ENCODE measurements at regions not wholly inside any gene's neighbourhood (a gene's known extent, or its start where the extent isn't known, plus 50 kb on each side); places are given as distances from the start of the nearest gene placed in this dataset.

DNA sequence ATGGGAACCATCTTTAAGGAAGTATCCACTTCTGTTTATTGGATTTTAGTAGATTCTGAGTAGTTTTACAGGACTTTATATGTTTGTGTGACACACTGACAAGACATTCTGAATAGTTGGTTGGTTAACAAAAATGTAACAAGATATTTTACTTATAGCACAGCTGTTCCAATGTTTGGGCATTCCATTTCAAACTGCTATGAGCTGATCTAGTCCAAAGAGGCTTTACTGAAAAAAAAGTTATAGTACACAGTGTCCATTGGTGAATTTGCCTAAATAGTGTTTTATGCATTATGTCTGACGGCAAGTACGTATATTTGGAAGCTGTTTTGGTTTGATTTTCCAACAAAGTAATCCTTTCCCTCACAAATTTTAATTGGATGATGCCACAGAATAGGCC is 99.1 kb downstream of the SAMD9 start:
- no peak for DNase-seq (ENCODE audit: low read depth, low spot score)
- in situ Hi-C loops (cut with HindIII; ENCODE audit: low sequenced_read_pairs): no loop called here
- TF ChIP-seq, protein P1, sequence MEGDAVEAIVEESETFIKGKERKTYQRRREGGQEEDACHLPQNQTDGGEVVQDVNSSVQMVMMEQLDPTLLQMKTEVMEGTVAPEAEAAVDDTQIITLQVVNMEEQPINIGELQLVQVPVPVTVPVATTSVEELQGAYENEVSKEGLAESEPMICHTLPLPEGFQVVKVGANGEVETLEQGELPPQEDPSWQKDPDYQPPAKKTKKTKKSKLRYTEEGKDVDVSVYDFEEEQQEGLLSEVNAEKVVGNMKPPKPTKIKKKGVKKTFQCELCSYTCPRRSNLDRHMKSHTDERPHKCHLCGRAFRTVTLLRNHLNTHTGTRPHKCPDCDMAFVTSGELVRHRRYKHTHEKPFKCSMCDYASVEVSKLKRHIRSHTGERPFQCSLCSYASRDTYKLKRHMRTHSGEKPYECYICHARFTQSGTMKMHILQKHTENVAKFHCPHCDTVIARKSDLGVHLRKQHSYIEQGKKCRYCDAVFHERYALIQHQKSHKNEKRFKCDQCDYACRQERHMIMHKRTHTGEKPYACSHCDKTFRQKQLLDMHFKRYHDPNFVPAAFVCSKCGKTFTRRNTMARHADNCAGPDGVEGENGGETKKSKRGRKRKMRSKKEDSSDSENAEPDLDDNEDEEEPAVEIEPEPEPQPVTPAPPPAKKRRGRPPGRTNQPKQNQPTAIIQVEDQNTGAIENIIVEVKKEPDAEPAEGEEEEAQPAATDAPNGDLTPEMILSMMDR (IDR thresholded peaks at IDR 0.05; ENCODE audit: low read depth, low read length): no peak
- no peak overlapping the region for H3K4me3 ChIP-seq (ENCODE audit: low read depth, low read length)

- no peak for DNase-seq (ENCODE audit: low read depth, low spot score)
- in situ Hi-C loops (cut with HindIII; ENCODE audit: low sequenced_read_pairs): no loop called here
Measured at GRCh38 chr7:93016681-93017381, 100.9 kb downstream of the SAMD9 start.

GRCh38 chr7:93015779-93016481 is 101.8 kb downstream of the SAMD9 start:
- H3K4me3 ChIP-seq (ENCODE audit: low read depth, low read length): no peak overlapping the region
- DNase-seq (ENCODE audit: low read depth, low spot score): peak; percentile 41
- in situ Hi-C loops (cut with HindIII; ENCODE audit: low sequenced_read_pairs): no loop called here
- TF ChIP-seq, protein P1 (IDR thresholded peaks at IDR 0.05; ENCODE audit: low read depth, low read length): no peak

More at GRCh38 chr7:93016681-93017381, 100.9 kb downstream of the SAMD9 start:
- TF ChIP-seq, protein P1 (IDR thresholded peaks at IDR 0.05; ENCODE audit: low read depth, low read length): no peak
- H3K4me3 ChIP-seq (ENCODE audit: low read depth, low read length): no peak overlapping the region

DNA sequence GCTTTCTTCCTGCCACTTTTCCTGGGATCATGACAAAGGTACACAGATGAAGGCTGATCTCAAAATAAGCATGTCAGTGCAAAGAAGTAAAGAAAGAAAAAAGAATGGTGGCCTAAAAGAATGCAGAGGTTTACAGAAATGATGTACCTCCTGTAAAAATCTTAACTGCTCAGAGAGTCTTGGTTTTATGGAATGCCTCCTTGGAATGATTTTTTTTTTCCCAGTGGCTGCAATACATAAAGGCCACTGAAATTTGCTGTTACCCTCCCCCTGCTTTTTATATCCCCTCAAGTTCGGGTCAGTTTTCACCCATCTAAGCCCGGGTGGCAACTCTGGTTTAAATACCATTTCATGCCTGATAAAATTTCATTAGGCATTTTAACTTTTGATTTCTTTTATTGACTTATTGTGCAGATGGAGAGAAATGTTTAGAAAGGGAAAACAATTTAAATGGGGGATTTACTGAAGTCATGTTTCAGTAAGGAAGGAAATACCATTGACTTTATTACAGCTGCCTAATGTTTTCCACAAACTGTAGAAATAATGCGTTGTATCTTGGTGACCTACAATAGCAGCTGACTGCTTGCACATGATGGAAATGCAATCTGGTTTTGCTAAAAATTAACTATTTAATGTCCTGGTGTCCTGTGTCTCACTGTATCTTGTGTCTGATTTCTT is 102.5 kb downstream of the SAMD9 start:
- DNase-seq (ENCODE audit: low read depth, low spot score): peak; percentile 74
- in situ Hi-C loops (cut with HindIII; ENCODE audit: low sequenced_read_pairs): no loop called here
- TF ChIP-seq, protein P1 (IDR thresholded peaks at IDR 0.05; ENCODE audit: low read depth, low read length): no peak
- H3K4me3 ChIP-seq (ENCODE audit: low read depth, low read length): no peak overlapping the region

GRCh38 chr7:93014410-93014809 is 103.4 kb downstream of the SAMD9 start:
- no peak overlapping the region for H3K4me3 ChIP-seq (ENCODE audit: low read depth, low read length)
- in situ Hi-C loops (cut with HindIII; ENCODE audit: low sequenced_read_pairs): no loop called here
- no peak for DNase-seq (ENCODE audit: low read depth, low spot score)
- TF ChIP-seq, protein P1 (IDR thresholded peaks at IDR 0.05; ENCODE audit: low read depth, low read length): no peak

- in situ Hi-C loops (cut with HindIII; ENCODE audit: low sequenced_read_pairs): no loop called here
- TF ChIP-seq, protein P1 (IDR thresholded peaks at IDR 0.05; ENCODE audit: low read depth, low read length): no peak
- H3K4me3 ChIP-seq (ENCODE audit: low read depth, low read length): no peak overlapping the region
- DNase-seq (ENCODE audit: low read depth, low spot score): no peak
Measured at GRCh38 chr7:93013446-93014061, 104.2 kb downstream of the SAMD9 start.
